Ammon's horn (tissue), 1 donor: ENCODE measurements at regions not wholly inside any gene's neighbourhood (a gene's known extent, or its start where the extent isn't known, plus 50 kb on each side); places are given as distances from the start of the nearest gene placed in this dataset.
"Not testable (repeated sequence)": the region's sequence is repeated elsewhere in the genome, so short reads cannot be mapped to it uniquely, and the experiment has no call there.

ENCODE experiments used
- DNase-seq: peaks from one replicate; pipeline ENCODE4 v3.0.0-alpha.2; 2016; ENCODE audit warnings: low spot score

DNA sequence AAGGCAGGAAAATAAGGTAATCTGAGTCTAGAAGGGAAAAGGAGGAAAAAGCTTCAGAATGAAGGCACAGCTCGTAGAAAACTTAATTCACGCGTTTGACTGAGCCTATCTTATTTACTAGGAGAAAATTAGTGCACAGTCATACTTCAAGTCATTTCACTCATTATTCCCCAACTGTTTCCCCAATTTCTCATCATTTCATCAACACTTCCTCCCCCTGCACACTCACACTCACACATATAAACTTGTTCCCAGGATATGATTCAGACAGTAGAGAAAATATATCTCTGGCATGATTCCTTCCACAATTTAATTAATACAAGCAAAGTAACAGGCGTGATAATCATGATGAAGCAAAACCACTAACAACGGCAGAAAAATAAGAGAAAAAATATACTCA lies 94.5 kb upstream of the F13A1 start:
- DNase-seq = peak; percentile 48

DNA sequence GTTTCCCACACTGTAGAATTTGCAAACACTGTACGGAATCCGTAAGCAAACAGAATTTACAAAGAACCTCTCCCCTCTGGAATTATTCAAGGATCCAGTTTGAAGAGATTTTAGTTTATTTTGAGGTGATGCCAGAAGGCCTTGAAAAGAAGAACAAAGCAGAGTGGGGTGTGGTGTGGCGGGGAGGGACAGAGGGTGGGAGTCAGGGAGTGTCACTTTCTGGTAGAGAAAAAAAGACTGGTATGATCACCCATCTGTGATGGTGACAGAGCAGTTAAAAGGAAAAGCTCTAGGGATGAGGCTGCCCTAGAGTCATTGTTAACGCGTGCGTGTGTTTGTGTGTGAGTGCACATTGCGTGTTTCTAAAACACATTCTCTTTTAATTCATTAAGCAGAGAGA lies 97.0 kb upstream of the F13A1 start:
- no peak for DNase-seq

DNA sequence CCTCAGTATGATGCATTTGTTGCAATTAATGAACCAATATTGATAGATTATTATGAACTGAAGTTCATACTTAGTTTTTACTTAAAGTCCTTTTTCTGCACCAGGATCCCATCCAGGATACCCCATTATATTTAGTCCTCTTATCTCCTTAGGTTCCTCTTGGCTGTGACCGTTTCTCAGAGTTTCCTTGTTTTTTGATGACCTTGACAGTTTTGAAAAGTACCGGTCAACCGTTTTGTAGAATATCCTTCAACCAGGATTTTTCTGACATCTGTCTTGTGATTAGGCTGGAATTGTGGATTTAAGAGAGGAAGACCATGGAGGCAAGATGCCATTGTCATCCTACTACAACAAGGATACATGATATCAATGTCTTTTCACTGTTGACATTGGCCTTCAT lies 98.0 kb upstream of the F13A1 start:
- DNase-seq = no peak

DNA sequence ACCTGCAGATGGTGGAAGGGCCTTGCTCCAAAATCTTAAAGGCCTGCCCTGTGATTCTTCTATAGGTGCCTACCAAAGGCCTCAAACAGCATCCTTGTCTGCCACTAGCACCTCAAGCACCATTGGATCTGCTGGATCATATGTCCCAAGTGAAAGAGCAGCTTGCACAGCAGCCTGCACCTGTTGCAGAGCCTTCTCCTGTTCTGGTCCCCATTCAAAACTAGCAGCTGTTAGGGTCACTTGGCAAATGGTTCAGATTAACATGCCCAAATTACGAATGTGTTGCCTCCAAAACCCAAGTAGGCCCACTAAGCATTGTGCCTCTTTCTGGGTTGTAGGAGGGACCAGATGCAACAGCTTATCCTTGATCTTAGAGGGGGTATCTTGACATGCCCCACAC lies 99.6 kb upstream of the F13A1 start:
- no peak for DNase-seq

DNA sequence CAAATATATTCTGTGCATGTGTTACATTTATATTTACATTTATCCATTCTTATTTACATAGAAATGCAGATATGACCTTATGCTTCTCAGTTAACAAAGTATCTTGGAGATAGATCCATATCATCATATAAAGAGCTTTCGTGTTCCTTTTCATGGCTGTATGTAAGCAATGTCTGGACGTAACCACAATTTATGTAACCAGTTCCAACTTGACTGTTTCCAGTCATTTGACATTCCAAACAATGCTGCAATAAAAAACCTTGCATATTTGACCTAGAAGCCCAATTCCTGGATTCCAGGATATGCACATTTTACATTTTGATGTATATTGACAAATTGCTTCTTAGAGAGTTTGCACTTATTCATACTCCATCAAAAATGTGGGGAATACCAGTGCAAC lies 113.7 kb upstream of the F13A1 start:
- no peak for DNase-seq

DNA sequence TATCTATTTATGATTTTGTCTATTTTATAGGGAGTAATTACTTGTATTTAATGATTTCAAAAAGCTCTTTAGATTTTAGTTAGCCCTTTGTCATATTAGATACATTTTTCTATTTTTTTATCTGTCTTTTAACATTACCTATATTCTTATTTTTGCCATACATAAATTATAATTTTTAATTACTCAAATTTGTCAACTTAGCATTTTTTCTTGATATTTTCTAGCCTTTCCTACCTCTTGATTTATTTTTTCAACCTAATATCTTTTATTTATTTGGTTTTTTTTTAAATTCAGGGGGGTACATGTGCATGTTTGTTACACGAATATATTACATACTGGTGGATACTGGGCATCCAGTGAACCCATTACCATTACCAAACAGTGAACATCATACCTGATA lies 114.3 kb upstream of the F13A1 start:
- DNase-seq = no peak

DNA sequence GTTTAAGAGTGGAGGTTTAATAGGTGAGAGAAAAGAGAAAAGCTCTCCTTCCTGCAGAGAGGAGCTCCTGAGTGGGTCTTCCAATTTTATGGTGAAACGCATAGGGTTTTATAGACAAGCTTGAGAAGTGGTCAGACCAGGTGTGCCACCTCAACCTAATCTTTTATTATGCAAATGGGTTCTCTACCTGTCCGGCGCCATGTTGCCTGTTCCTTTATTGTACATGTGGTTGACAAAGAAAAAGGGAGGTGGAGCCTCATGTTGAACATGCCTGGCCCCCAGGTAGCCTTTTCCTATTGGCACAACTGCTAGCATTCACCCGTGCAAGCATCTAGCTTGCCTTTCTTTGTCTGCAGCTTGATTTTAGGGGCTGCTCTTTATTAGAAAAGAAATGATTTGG lies 115.9 kb upstream of the F13A1 start:
- DNase-seq = no peak

DNA sequence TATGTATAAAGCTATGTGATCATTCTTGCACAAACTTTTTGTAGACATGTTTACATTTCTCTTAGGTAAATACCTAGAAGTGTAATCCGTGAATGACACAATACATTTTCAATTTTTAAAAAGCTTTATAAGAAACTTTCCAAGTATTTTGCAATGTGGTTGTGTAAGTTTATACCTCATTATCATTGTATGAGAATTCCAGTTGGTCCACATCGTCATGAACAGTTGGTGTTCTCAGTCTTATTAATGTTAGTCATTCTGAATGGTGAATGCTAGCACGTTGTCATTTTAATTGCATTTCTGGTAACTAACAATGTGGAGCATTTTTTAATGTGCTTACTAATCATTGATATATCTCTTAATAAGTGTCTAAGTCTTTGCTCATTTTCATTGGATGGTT lies 116.5 kb upstream of the F13A1 start:
- peak; percentile 35 for DNase-seq

DNA sequence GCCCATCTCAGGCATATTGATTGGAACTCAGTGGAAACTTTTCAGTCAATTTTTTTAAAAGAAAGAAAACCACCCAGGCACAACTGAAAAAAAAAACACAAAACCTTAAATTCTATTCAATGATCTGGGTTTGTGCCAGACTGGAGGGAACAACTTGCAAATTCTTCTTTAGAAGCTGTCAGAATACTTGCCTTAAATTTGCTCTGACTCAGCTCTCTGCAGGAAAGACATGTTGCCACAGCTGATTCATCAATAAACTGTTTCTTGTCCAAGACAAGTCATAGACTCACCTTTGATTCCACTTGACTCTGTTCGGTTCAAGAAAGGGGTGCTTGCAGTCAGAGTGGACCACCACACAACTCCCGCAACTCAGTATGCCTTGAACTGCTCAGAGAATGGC lies 117.8 kb upstream of the F13A1 start:
- DNase-seq = no peak

DNA sequence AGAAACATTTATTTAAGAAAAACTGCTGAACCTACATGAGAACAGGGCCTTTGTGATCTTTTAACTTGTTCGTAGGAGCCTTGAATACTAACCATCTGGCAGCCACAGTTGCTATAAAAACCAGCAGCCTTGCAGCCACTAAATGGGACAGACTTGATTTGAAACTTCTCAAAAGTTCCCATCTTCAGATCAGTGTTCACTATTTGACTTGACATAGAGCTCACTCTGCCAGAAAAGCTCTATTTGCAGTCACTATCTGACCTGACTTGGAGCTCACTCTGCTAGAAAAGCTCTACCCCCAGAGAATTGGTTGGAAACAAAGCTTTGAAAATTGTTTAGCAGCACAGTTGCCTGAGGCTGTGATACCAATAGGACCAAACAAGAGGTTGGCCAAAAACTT lies 119.3 kb upstream of the F13A1 start:
- DNase-seq = no peak

DNA sequence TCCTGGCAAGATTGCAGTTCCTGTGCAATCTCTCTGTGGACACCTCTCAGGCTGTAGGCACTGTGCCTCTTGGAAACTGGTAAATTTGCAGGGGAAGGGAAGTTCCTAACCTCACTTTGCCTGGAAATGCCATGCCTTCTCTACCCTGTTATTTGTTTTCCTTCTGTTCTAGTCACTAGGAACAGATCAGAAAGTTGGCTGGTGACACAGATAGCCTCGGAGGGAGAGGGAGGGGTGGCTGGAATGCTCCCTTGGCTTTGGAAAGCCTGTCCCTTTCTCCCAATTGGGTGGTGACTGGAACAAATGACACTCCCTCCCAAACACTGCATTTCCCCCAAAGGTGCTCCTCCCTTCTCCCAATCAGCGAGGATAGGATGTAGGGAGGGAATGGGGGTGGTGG lies 131.5 kb upstream of the F13A1 start:
- no peak for DNase-seq

DNA sequence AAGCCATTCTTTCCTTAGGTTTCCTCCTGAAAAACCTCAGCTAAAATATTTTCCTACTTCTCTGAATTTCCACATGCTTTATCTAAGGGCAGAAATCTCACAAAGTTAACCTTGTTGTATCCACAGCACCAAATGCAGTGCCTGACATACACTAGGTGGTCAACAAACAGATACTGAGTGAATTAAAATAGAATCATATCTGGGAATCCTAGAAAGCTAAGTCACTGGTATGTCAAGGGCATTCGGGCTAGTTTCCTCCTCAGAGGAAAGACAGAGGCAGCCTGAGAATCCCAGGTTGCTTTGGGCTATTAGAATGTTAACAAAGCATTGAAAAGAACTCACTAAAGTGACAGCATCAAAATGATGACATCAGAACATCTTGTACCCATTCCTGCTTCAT lies 132.7 kb upstream of the F13A1 start:
- DNase-seq = no peak

DNA sequence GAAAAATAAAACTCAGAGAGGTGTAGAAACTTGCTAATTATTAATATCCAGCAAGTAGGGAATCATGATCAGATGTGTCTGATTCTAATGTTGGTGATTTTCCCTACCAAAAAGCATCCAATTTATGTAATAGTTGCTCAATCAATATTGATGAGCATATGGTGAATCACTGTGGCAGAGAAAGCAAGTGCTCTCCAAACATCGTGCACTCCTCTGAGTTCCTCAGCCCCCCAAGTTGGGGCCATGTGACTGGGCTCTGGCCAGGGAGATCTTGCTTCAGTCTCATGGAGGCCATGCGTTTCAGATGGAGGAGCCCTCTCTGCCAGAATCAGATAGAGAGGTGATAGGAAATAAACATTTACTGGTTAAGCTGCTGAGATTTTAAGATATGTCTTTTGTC lies 133.2 kb upstream of the LY86 start:
- DNase-seq = peak; percentile 31

DNA sequence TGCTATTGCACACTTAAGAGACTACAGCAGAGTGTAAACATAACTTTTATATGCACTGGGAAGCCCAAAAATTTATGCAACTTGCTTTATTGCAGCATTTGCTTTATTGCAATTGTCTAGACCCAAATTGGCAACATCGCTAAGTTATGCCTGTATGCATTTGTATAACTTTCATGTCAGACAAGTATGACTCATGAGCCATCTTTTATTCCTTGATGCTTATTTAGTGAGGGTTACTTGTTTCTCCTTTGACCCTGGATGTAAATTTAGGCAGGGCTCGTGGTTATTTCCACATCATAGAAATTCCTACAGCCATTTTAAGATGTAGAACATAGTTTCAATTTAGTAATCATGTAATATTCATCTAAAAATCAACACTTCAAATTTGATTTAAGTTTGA lies 130.3 kb upstream of the LY86 start:
- no peak for DNase-seq

DNA sequence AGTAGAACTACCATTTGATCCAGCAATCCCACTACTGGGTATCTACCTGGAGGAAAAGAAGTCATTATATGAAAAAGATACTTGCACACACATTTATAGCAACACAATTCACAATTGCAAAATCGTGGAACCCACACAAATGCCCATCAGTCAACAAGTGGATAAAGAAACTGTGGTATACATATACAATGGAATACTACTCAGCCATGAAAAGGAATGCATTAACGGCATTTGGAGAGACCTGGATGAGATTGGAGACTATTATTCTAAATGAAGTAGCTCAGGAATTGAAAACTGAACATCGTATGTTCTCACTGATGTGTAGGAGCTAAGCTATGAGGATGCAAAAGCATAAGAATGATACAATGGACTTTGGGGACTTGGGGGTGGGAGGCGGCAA lies 128.6 kb upstream of the LY86 start:
- DNase-seq = not testable (repeated sequence)

DNA sequence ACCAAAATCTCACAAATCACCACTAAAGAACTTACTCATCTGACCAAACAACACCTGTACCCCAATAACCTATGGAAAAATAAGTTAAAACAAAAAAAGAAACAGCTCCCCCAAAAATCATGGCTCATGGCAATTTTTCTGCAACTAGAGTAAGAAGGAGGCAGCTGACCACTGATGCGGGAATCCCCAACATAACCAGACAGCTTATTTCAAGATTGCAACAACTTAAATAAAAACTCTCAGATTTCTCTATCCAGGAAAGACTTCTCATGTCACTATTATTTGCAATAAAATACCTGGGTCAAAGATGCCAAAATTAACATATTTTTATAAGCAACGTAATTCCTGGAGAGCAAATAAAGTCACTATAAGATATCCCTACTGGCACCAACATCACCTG lies 128.1 kb upstream of the LY86 start:
- DNase-seq = no peak

DNA sequence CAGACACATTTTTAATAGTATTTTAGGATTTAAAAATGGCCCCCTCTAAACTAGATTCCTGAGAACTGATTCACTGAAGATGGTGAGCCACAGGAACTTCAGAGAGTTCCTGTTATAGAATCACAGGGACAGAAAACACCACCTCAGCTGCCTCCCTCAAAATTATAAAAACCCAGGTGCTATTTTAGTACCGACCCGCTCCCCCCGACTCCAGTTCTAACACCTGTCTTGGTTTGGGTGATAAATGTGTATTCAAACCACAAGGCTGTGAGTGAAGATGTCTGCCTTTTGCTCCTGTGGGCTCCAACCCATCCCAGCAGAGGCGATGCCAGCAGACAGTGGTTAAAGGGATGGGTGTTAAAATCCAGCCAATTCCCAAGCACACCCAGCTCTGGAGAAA lies 127.4 kb upstream of the LY86 start:
- DNase-seq = no peak

DNA sequence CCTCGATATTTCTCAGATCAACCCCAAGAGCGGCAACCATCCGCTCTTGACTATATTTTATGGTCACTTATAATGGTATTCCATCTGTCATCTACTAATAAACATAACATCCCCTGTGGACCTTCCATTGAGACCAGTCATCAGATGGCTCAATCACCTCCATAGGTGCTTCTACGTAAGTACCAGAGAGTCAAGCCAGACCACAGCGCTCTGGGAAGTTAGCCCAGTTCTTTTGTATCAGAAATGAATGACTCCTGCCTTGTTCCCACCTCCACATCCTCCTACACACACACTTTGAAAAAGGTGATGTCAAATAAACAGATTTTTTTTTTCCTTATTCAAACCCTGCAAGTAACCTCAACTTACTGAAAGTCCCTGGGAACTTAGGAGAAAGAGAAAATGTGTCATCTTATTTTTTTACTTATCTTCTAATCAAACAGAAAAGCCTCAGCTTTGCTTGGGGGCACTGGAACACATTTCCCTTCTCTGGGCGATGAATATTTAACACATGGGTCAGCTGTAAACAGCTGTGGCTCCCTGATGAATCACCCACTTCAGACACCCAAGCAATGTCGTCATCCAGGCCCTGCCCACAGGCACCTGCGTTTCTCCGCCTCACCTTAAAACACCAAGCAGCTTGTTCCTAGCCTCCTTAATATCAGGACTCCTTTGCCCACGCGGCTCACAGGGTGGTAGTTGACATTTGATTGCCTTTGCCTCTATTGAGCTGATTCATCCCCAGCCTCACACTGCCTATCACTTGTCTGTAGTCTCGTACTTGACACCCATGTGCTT lies 121.4 kb upstream of the LY86 start:
- no peak for DNase-seq

DNA sequence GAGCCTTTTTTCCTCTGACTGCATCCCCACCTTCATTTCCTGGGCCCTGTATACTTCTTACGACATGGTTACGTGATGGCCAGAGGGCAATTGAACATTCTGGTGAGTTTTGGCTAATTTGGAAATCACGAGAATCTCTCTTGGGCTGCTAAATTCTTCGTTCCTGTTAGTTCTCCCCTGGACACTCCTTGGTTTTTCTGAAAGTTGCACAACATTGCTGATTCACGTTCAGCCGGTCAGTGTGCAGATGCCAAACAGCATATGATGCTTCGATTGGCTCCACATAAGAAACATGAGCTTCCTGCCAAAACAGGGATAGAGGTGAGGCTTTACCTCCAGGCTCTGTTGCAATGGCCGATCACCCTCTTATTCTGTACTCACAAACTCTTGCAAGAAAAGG lies 119.4 kb upstream of the LY86 start:
- no peak for DNase-seq

DNA sequence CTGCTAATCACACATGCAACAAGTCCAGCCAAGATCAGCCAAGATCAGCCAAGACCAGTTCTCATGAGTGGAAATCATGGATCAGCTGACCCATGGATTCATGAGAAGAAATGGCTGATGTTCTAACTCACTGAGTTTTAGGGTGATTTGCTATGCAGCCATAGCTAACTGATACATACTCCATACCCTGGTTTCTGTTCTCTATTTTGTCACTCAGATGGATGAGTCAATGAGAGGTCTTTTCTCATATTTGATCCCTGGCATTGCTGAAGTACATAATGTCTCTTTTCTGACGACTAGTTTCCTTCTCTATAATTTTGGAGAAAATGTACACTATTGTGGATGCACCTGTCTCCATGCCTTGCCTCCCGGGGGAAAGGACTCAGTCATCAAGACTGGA lies 118.4 kb upstream of the LY86 start:
- DNase-seq = no peak

DNA sequence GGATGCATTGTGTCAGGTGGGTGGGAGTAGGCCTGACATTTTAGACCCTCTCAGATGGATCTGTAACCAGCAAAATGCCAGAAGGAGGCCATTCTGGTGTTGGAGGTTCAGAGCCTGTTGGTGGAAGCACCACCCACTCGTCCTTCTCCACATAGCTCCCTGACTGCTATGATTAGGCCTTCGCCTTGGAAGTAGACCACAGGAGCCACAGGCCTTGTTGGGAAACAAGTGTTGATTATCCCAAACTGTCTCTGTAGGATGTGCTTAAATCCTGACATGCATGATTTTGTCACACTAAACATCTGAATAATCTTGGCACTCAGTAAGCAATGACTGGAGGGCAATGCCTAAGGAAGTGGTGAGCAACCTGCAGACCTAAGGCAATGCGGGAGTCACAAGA lies 117.2 kb upstream of the LY86 start:
- DNase-seq = no peak

DNA sequence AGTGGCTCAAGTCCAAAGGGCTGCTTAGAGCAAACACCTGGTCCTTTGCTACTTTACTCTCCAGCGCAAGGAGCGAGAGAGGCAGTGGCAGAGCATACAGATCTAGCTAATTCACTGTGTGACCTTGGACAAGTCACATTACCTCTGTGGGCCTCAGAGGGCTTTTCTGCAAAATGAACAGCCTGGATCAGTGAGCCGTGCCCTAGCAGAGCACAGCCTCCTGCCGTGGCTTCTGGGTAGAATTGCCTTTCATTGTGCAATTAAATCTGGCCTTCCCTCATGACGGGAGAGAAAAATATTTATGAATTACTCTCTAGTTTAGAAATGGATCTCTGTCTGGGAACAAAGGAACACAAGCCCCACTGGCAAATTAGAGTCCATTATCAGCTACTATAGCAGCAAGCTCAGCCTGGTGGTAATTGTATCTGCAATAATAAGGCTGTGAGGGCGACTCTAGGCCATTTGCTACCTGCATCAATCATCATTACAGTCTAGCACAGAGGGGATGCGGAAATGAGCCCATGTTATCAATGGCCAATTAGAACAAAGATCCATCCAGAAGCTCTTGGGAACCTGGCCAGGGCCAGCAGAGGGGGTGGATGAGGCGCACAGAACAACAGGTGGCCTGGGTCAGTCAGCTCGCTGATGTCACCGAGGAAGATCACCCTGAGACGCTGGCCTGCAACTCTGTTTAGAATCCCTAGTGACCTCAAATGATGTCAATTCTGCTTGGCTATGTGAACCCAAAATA lies 114.2 kb upstream of the LY86 start:
- no peak for DNase-seq

DNA sequence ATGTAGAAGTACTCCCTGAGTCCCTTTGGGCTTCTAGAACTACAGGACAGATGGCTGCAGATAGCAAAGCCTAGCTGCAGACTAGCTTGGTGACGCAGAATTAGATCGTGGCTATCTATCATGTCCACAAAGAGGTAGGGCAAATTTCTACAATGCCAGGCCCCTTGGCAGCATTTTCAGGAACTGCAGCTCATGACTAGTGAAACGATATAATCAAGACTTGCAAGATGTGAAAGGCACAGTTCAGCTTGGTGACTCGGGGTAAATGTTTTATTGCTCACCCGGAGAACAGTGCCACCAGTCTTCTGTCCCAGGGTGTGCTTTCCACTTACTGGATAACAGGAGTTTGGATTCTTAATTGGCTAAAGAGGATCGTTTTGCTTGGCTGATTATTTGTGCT lies 108.7 kb upstream of the LY86 start:
- peak; percentile 17 for DNase-seq

DNA sequence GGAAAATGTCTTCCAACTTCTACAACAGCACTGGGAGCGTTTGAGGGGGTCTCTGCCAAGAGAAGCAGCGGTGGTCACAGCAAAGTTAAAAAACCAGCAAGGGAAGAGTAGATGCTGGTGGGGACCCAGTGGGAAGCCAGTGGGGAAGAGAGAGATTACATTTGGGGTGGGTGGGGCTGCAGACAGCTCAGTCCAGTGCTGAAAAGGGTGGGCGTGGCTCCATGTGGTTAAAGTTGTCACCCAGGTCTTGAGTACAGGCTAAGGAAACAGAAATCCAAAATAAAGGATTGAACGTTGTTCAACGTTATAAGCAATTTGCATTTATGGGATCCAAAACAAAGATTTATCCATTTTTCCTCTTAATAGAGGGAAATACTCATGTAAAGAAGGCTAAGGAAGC lies 106.3 kb upstream of the LY86 start:
- no peak for DNase-seq
